HepG2 (cell line): ENCODE measurements at regions not wholly inside any gene's neighbourhood (a gene's known extent, or its start where the extent isn't known, plus 50 kb on each side); places are given as distances from the start of the nearest gene placed in this dataset.

ENCODE experiments used
- ATAC-seq: fragments of 200-7000 bp; cut with Tn5 transposase; 3 replicates; pipeline ENCODE4 v1.9.1; 2020; ENCODE audit warnings: mild to moderate bottlenecking, moderate library complexity
- BruUV-seq: library from RNA; stranded (reverse); fragments of 400-500 nt; replicated peaks from 2 replicates; lab custom pipeline; 2021; lab: Mats Ljungman, UMichigan
- CTCF ChIA-PET: fragments of 300-600 bp; formaldehyde crosslinking; extraction: SDS; loops from one replicate; lab custom pipeline; 2021; ENCODE audit warnings: low total read pairs, inconsistent platforms, low intra/inter-chr PET ratio; lab: Yijun Ruan, JAX
- POLR2A ChIA-PET: fragments of 350-600 bp; sonication (Branson Sonifier 250); formaldehyde crosslinking; loops from one replicate; lab custom pipeline; 2020; ENCODE audit warnings: antibody characterized with exemption, inconsistent platforms; lab: Yijun Ruan, JAX
- DNase-seq: peaks from one replicate; pipeline ENCODE4 v3.0.0-alpha.2; 2015; ENCODE audit warnings: low spot score
- FAIRE-seq: peaks from 3 replicates; lab custom pipeline; 2011; peaks lifted over from hg19 to GRCh38; lab: Jason Lieb, UNC
- H2AFZ ChIP-seq: one replicate; pipeline ENCODE4 v1.6.1; 2011; ENCODE audit warnings: low read length, inconsistent platforms
- H3K27ac ChIP-seq: fragments of 300-600 bp; 3 replicates; pipeline ENCODE4 v1.8.0; 2011; ENCODE audit warnings: mixed run types, mild to moderate bottlenecking, mixed read lengths, low read length, inconsistent platforms; ENCODE audit not compliant: insufficient read depth; ENCODE audit errors: extremely low read length
- H3K27me3 ChIP-seq, 2 experiments: fragments of 200-600 bp in 1 of 2; 2 replicates in 1 of 2; 3 replicates in 1 of 2; pipeline versions ENCODE4 v1.6.0 to v1.8.0; 2011; ENCODE audit warnings: low read length in 2 of 2, mild to moderate bottlenecking in 2 of 2, moderate library complexity in 2 of 2, inconsistent platforms in 1 of 2; ENCODE audit not compliant: insufficient read depth in 2 of 2, control insufficient read depth in 1 of 2
- H3K36me3 ChIP-seq, 2 experiments: fragments of 200-600 bp in 1 of 2; replicated peaks in 1 of 2; 2 replicates in 1 of 2; 3 replicates in 1 of 2; pipeline versions ENCODE4 v1.5.1 to v1.8.0; 2011; ENCODE audit warnings: low read length in 2 of 2, inconsistent platforms in 1 of 2; ENCODE audit not compliant: insufficient read depth in 2 of 2, control insufficient read depth in 1 of 2
- H3K4me1 ChIP-seq: 2 replicates; pipeline ENCODE4 v1.5.1; 2012; ENCODE audit warnings: low read length, inconsistent platforms; ENCODE audit not compliant: insufficient read depth
- H3K4me2 ChIP-seq: 2 replicates; pipeline ENCODE4 v1.6.0; 2011; ENCODE audit warnings: low read depth, low read length, inconsistent platforms
- H3K4me3 ChIP-seq, 3 experiments: fragments of 200-600 bp in 1 of 3; sonication (generic), shearing (Covaris generic) in 1 of 3; replicated peaks in 1 of 3; 2 replicates each; pipeline ENCODE4 v1.5.1; 2011 to 2016; ENCODE audit warnings: low read length in 3 of 3, inconsistent platforms in 2 of 3, low read depth in 2 of 3, mild to moderate bottlenecking in 2 of 3, control low read depth in 1 of 3, mixed read lengths in 1 of 3; ENCODE audit not compliant: insufficient read depth in 1 of 3
- H3K79me2 ChIP-seq: one replicate; pipeline ENCODE4 v1.6.1; 2011; ENCODE audit warnings: low read length, inconsistent platforms; ENCODE audit not compliant: insufficient read depth
- H3K9ac ChIP-seq: 2 replicates; pipeline ENCODE4 v1.6.0; 2011; ENCODE audit warnings: mild to moderate bottlenecking, low read depth, low read length, inconsistent platforms; ENCODE audit not compliant: insufficient read depth
- H3K9me3 ChIP-seq: 2 replicates; pipeline ENCODE4 v1.5.1; 2012; ENCODE audit warnings: mild to moderate bottlenecking, low read length
- H4K20me1 ChIP-seq: 2 replicates; pipeline ENCODE4 v1.6.0; 2011; ENCODE audit warnings: inconsistent platforms, mild to moderate bottlenecking, low read length, moderate library complexity; ENCODE audit not compliant: insufficient read depth
- BHLHE40 ChIP-seq: IDR thresholded peaks from 2 replicates; pipeline ENCODE4 v1.6.1; 2011; ENCODE audit warnings: low read length, improper control_type of control experiment
- ESRRA ChIP-seq: sonication (generic); formaldehyde crosslinking; IDR thresholded peaks from 2 replicates; pipeline ENCODE4 v1.5.1; 2020; ENCODE audit warnings: mild to moderate bottlenecking, low read depth, missing genetic modification reagents
- HIVEP1 ChIP-seq: sonication (generic); formaldehyde crosslinking; IDR thresholded peaks from 2 replicates; pipeline ENCODE4 v1.4.0; 2020; ENCODE audit warnings: mild to moderate bottlenecking, missing genetic modification reagents
- PTBP1 ChIP-seq: fragments of 200-400 bp; formaldehyde crosslinking; IDR thresholded peaks from 2 replicates; pipeline ENCODE4 v1.6.1; 2018; ENCODE audit warnings: low read length, low read depth; ENCODE audit not compliant: poor library complexity, severe bottlenecking
- SETDB1 ChIP-seq: sonication (generic); formaldehyde crosslinking; IDR thresholded peaks from 2 replicates; pipeline ENCODE4 v1.5.1; 2020; ENCODE audit warnings: missing genetic modification reagents, mild to moderate bottlenecking, borderline replicate concordance
- XRCC5 ChIP-seq: fragments of 200-400 bp; formaldehyde crosslinking; optimal IDR thresholded peaks from 2 replicates; pipeline ENCODE3; 2017; ENCODE audit warnings: mild to moderate bottlenecking, low read length
- ZNF343 ChIP-seq: sonication (generic); formaldehyde crosslinking; IDR thresholded peaks from 2 replicates; pipeline ENCODE4 v1.4.0; 2020; ENCODE audit warnings: mild to moderate bottlenecking, missing genetic modification reagents
- WGBS: methylation state at CpG from one replicate; pipeline ENCODE4 v1.1.6; 2017; ENCODE audit warnings: low lambda C conversion rate; 5-methylcytosine and 5-hydroxymethylcytosine counted together
- in situ Hi-C: cut with HindIII; loops from 2 replicates; pipeline ENCODE4 v1.10.0; 2017; ENCODE audit warnings: low pct_unique_long_range_greater_than_20kb; ENCODE audit not compliant: extremely low pct_ligation_motif_present
- intact Hi-C: fragments of 100-400 bp; cut with micrococcal nuclease; formaldehyde crosslinking; loops from one replicate; pipeline ENCODE4 v1.10.0; 2022; ENCODE audit not compliant: unreplicated experiment
- TF ChIP-seq, protein P1 (sequence below): sonication (generic); formaldehyde crosslinking; IDR thresholded peaks from 2 replicates; pipeline ENCODE4 v1.4.0; 2020; ENCODE audit warnings: missing genetic modification reagents

DNA sequence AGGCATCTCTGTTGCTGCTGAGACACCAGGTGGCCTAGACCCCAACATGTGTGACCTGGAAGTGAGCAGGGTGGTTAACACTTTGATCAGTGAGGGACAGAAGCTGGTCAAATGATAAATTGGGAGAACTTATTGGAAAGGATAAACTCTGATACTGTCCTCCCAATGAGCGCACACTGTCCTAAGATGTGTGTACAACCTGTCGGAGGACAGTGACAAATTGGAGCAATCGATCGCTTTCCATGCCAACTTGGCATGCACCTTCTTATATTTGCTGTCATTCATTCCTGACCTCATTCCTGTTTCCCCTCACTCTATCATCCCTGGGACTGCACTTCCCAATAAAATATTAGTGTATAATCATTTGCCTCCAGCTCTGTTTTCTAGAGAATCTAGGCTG is 198.7 kb upstream of the PROK2 start:
- 91% methylated on average over 4 of the region's 4 CpGs for WGBS
- Histone ChIP-seq H2AFZ (no peak overlapping the region), H3K27me3 (peaks cover 0 to 3% of the 10 kb centered on the region in 2 experiments; a peak in 3 of 5 replicates), H3K79me2 (no peaks in the 10 kb centered on the region), H3K4me1 (no peaks in the 10 kb centered on the region), H3K4me2 (no peak overlapping the region)
- intact Hi-C loops = loop anchor here (10.0 kb wide), 1 partner anchor 841 kb away; no protein-coding TSS in a partner anchor
- no peak for TF ChIP-seq ESRRA
- no peak for TF ChIP-seq PTBP1
- no peak for TF ChIP-seq HIVEP1 (CRISPR knock-in tag)
- TF ChIP-seq SETDB1 = no peak
- TF ChIP-seq ZNF343 (CRISPR knock-in tag) = no peak
- no peak for TF ChIP-seq XRCC5
- TF ChIP-seq BHLHE40 = no peak
- TF ChIP-seq, protein P1, sequence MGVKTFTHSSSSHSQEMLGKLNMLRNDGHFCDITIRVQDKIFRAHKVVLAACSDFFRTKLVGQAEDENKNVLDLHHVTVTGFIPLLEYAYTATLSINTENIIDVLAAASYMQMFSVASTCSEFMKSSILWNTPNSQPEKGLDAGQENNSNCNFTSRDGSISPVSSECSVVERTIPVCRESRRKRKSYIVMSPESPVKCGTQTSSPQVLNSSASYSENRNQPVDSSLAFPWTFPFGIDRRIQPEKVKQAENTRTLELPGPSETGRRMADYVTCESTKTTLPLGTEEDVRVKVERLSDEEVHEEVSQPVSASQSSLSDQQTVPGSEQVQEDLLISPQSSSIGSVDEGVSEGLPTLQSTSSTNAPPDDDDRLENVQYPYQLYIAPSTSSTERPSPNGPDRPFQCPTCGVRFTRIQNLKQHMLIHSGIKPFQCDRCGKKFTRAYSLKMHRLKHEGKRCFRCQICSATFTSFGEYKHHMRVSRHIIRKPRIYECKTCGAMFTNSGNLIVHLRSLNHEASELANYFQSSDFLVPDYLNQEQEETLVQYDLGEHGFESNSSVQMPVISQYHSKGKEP (CRISPR knock-in tag) = no peak
- TF ChIP-seq, all 625 proteins: peak for 0
- ATAC-seq (no peak), DNase-seq (no peak), FAIRE-seq (no peak)
- ChIA-PET CTCF (no interaction called here), POLR2A (no interaction called here)
- H4K20me1 ChIP-seq = no peaks in the 10 kb centered on the region
- no peak overlapping the region for H3K27ac ChIP-seq
- no peak overlapping the region for H3K9ac ChIP-seq
- no peaks in the 10 kb centered on the region for H3K36me3 ChIP-seq
- no peaks in the 10 kb centered on the region for H3K9me3 ChIP-seq
- H3K4me3 ChIP-seq = no peak overlapping the region
- in situ Hi-C loops = no loop called here
- BruUV-seq = no TSS peak
